HepG2 (cell line): ENCODE measurements at regions not wholly inside any gene's neighbourhood (a gene's known extent, or its start where the extent isn't known, plus 50 kb on each side); places are given as distances from the start of the nearest gene placed in this dataset.
"Not testable (repeated sequence)": the region's sequence is repeated elsewhere in the genome, so short reads cannot be mapped to it uniquely, and the experiment has no call there.

ENCODE experiments used
- ATAC-seq: fragments of 200-7000 bp; cut with Tn5 transposase; 3 replicates; pipeline ENCODE4 v1.9.1; 2020; ENCODE audit warnings: mild to moderate bottlenecking, moderate library complexity
- BruUV-seq: library from RNA; stranded (reverse); fragments of 400-500 nt; replicated peaks from 2 replicates; lab custom pipeline; 2021; lab: Mats Ljungman, UMichigan
- CTCF ChIA-PET: fragments of 300-600 bp; formaldehyde crosslinking; extraction: SDS; loops from one replicate; lab custom pipeline; 2021; ENCODE audit warnings: low total read pairs, inconsistent platforms, low intra/inter-chr PET ratio; lab: Yijun Ruan, JAX
- POLR2A ChIA-PET: fragments of 350-600 bp; sonication (Branson Sonifier 250); formaldehyde crosslinking; loops from one replicate; lab custom pipeline; 2020; ENCODE audit warnings: antibody characterized with exemption, inconsistent platforms; lab: Yijun Ruan, JAX
- DNase-seq: peaks from one replicate; pipeline ENCODE4 v3.0.0-alpha.2; 2015; ENCODE audit warnings: low spot score
- FAIRE-seq: peaks from 3 replicates; lab custom pipeline; 2011; peaks lifted over from hg19 to GRCh38; lab: Jason Lieb, UNC
- H2AFZ ChIP-seq: one replicate; pipeline ENCODE4 v1.6.1; 2011; ENCODE audit warnings: low read length, inconsistent platforms
- H3K27ac ChIP-seq: fragments of 300-600 bp; 3 replicates; pipeline ENCODE4 v1.8.0; 2011; ENCODE audit warnings: mixed run types, mild to moderate bottlenecking, mixed read lengths, low read length, inconsistent platforms; ENCODE audit not compliant: insufficient read depth; ENCODE audit errors: extremely low read length
- H3K27me3 ChIP-seq, 2 experiments: fragments of 200-600 bp in 1 of 2; 2 replicates in 1 of 2; 3 replicates in 1 of 2; pipeline versions ENCODE4 v1.6.0 to v1.8.0; 2011; ENCODE audit warnings: low read length in 2 of 2, mild to moderate bottlenecking in 2 of 2, moderate library complexity in 2 of 2, inconsistent platforms in 1 of 2; ENCODE audit not compliant: insufficient read depth in 2 of 2, control insufficient read depth in 1 of 2
- H3K36me3 ChIP-seq, 2 experiments: fragments of 200-600 bp in 1 of 2; replicated peaks in 1 of 2; 2 replicates in 1 of 2; 3 replicates in 1 of 2; pipeline versions ENCODE4 v1.5.1 to v1.8.0; 2011; ENCODE audit warnings: low read length in 2 of 2, inconsistent platforms in 1 of 2; ENCODE audit not compliant: insufficient read depth in 2 of 2, control insufficient read depth in 1 of 2
- H3K4me1 ChIP-seq: 2 replicates; pipeline ENCODE4 v1.5.1; 2012; ENCODE audit warnings: low read length, inconsistent platforms; ENCODE audit not compliant: insufficient read depth
- H3K4me2 ChIP-seq: 2 replicates; pipeline ENCODE4 v1.6.0; 2011; ENCODE audit warnings: low read depth, low read length, inconsistent platforms
- H3K4me3 ChIP-seq, 3 experiments: fragments of 200-600 bp in 1 of 3; sonication (generic), shearing (Covaris generic) in 1 of 3; replicated peaks in 1 of 3; 2 replicates each; pipeline ENCODE4 v1.5.1; 2011 to 2016; ENCODE audit warnings: low read length in 3 of 3, inconsistent platforms in 2 of 3, low read depth in 2 of 3, mild to moderate bottlenecking in 2 of 3, control low read depth in 1 of 3, mixed read lengths in 1 of 3; ENCODE audit not compliant: insufficient read depth in 1 of 3
- H3K79me2 ChIP-seq: one replicate; pipeline ENCODE4 v1.6.1; 2011; ENCODE audit warnings: low read length, inconsistent platforms; ENCODE audit not compliant: insufficient read depth
- H3K9ac ChIP-seq: 2 replicates; pipeline ENCODE4 v1.6.0; 2011; ENCODE audit warnings: mild to moderate bottlenecking, low read depth, low read length, inconsistent platforms; ENCODE audit not compliant: insufficient read depth
- H3K9me3 ChIP-seq: 2 replicates; pipeline ENCODE4 v1.5.1; 2012; ENCODE audit warnings: mild to moderate bottlenecking, low read length
- H4K20me1 ChIP-seq: 2 replicates; pipeline ENCODE4 v1.6.0; 2011; ENCODE audit warnings: inconsistent platforms, mild to moderate bottlenecking, low read length, moderate library complexity; ENCODE audit not compliant: insufficient read depth
- ETV5 ChIP-seq: IDR thresholded peaks from 2 replicates; pipeline ENCODE4 v1.6.1; 2018; ENCODE audit warnings: missing biosample characterization, missing genetic modification reagents, inconsistent platforms, borderline replicate concordance
- NFIC ChIP-seq: IDR thresholded peaks from 2 replicates; pipeline ENCODE4 v1.6.1; 2012; ENCODE audit warnings: mild to moderate bottlenecking, low read length, inconsistent platforms
- WGBS: methylation state at CpG from one replicate; pipeline ENCODE4 v1.1.6; 2017; ENCODE audit warnings: low lambda C conversion rate; 5-methylcytosine and 5-hydroxymethylcytosine counted together
- in situ Hi-C: cut with HindIII; loops from 2 replicates; pipeline ENCODE4 v1.10.0; 2017; ENCODE audit warnings: low pct_unique_long_range_greater_than_20kb; ENCODE audit not compliant: extremely low pct_ligation_motif_present
- intact Hi-C: fragments of 100-400 bp; cut with micrococcal nuclease; formaldehyde crosslinking; loops from one replicate; pipeline ENCODE4 v1.10.0; 2022; ENCODE audit not compliant: unreplicated experiment
- TF ChIP-seq, protein P1 (sequence below): IDR thresholded peaks from 2 replicates; pipeline ENCODE4 v1.6.1; 2016; ENCODE audit warnings: low read depth
- TF ChIP-seq, protein P2 (sequence below): sonication (generic); formaldehyde crosslinking; IDR thresholded peaks from 2 replicates; pipeline ENCODE4 v1.8.0; 2022; ENCODE audit warnings: mild to moderate bottlenecking, missing genetic modification reagents, borderline replicate concordance

DNA sequence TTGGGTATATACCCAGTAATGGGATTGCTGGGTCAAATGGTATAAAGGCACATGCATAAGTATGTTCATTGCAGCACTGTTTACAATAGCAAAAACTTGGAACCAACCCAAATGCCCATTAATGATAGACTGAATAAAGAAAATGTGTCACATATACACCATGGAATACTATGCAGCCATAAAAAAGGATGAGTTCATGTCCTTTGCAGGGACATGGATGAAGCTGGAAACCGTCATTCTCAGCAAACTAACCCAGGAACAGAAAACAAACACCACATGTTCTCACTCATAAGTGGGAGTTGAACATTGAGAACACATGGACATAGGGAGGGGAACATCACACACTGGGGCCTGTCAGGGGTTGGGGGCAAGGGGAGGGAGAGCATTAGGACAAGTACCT is 224.5 kb upstream of the KIAA1217 start:
- H3K27me3 ChIP-seq, H3K4me1 ChIP-seq, ATAC-seq, H4K20me1 ChIP-seq, H3K79me2 ChIP-seq, H2AFZ ChIP-seq, H3K36me3 ChIP-seq, POLR2A ChIA-PET, CTCF ChIA-PET, FAIRE-seq, intact Hi-C loops, H3K9ac ChIP-seq, H3K27ac ChIP-seq, H3K4me2 ChIP-seq, H3K4me3 ChIP-seq, H3K9me3 ChIP-seq, BruUV-seq, DNase-seq: not testable (repeated sequence)
- WGBS: 8% methylated on average over 1 of the region's 1 CpG
- in situ Hi-C loops: loop anchor here (25.0 kb wide), 1 partner anchor 528 kb away; no protein-coding TSS in a partner anchor

DNA sequence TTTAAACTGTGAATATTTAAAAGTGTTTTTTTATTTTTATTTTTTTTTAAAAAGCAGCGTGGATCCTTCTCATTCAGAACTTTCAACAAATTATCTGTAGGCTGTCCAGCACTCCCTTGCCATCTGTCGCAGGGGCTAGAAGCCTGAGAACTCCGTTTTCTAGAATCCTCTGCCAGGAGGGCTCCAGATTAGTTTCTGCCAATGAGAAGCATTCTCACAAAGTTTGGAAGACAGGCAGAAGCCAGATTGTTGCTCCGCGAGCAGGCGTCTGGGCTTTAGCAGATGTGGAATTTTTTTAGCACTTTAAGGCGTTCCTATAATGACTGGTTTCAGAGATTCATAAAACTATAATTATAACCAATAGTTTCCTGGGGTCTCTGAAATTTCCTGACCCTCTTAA is 220.9 kb upstream of the KIAA1217 start:
- ChIA-PET POLR2A (no interaction called here), CTCF (no interaction called here)
- Histone ChIP-seq H3K27me3 (no peaks in the 10 kb centered on the region; a peak in 1 of 5 replicates), H3K4me3 (no peak overlapping the region), H3K4me2 (no peak overlapping the region), H4K20me1 (no peaks in the 10 kb centered on the region), H3K9me3 (no peaks in the 10 kb centered on the region), H3K9ac (no peak overlapping the region), H3K27ac (no peak overlapping the region), H3K79me2 (no peaks in the 10 kb centered on the region), H3K4me1 (no peaks in the 10 kb centered on the region), H3K36me3 (no peaks in the 10 kb centered on the region), H2AFZ (no peak overlapping the region)
- WGBS: 67% methylated on average over 7 of the region's 7 CpGs
- intact Hi-C loops (no loop called here), in situ Hi-C loops (loop anchor here (25.0 kb wide), 1 partner anchor 524 kb away; no protein-coding TSS in a partner anchor)
- TF ChIP-seq, protein P1, sequence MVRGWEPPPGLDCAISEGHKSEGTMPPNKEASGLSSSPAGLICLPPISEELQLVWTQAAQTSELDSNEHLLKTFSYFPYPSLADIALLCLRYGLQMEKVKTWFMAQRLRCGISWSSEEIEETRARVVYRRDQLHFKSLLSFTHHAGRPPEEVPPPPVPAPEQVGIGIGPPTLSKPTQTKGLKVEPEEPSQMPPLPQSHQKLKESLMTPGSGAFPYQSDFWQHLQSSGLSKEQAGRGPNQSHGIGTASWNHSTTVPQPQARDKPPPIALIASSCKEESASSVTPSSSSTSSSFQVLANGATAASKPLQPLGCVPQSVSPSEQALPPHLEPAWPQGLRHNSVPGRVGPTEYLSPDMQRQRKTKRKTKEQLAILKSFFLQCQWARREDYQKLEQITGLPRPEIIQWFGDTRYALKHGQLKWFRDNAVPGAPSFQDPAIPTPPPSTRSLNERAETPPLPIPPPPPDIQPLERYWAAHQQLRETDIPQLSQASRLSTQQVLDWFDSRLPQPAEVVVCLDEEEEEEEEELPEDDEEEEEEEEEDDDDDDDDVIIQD (CRISPR knock-in tag): no peak
- TF ChIP-seq, protein P2, sequence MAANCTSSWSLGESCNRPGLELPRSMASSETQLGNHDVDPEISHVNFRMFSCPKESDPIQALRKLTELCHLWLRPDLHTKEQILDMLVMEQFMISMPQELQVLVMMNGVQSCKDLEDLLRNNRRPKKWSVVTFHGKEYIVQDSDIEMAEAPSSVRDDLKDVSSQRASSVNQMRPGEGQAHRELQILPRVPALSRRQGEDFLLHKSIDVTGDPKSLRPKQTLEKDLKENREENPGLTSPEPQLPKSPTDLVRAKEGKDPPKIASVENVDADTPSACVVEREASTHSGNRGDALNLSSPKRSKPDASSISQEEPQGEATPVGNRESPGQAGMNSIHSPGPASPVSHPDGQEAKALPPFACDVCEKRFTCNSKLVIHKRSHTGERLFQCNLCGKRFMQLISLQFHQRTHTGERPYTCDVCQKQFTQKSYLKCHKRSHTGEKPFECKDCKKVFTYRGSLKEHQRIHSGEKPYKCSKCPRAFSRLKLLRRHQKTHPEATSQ (CRISPR knock-in tag): no peak
- TF ChIP-seq ETV5 (CRISPR knock-in tag) (no peak), NFIC (no peak)
- no TSS peak for BruUV-seq
- DNase-seq (no peak), ATAC-seq (no peak), FAIRE-seq (no peak)
